Hepatocyte (in vitro differentiated cells): ENCODE measurements at regions not wholly inside any gene's neighbourhood (a gene's known extent, or its start where the extent isn't known, plus 50 kb on each side); places are given as distances from the start of the nearest gene placed in this dataset.

Experiments
- CTCF ChIP-seq: fragments of 200-600 bp; sonication (generic); IDR thresholded peaks from 2 replicates; pipeline ENCODE4 v1.5.1; 2016; ENCODE audit warnings: antibody characterized with exemption, mild to moderate bottlenecking; ENCODE audit not compliant: poor library complexity
- EZH2 ChIP-seq: fragments of 200-600 bp; sonication (generic); IDR thresholded peaks from 2 replicates; pipeline ENCODE4 v1.6.1; 2016; ENCODE audit warnings: antibody characterized with exemption, mild to moderate bottlenecking, borderline replicate concordance

GRCh38 chr10:44167752-44168151 lies 217.1 kb downstream of the CXCL12 start:
- TF ChIP-seq CTCF (no peak), EZH2 (no peak)
